Liver (tissue), 3 donors: ENCODE measurements at regions not wholly inside any gene's neighbourhood (a gene's known extent, or its start where the extent isn't known, plus 50 kb on each side); places are given as distances from the start of the nearest gene placed in this dataset.

Source experiments
- ATF3 ChIP-seq: IDR thresholded peaks from 2 replicates; pipeline ENCODE4 v1.6.1; 2016; ENCODE audit warnings: antibody characterized with exemption
- EGR1 ChIP-seq, 2 donors: IDR thresholded peaks; 2 replicates each; pipeline ENCODE4 v1.6.1; 2016 to 2018; ENCODE audit warnings: antibody characterized with exemption in 2 of 2, low read depth in 2 of 2
- GABPA ChIP-seq, 2 donors: IDR thresholded peaks in 1 of 2; conservative IDR thresholded peaks in 1 of 2; 2 replicates each; pipeline ENCODE4 v1.6.1; 2016; ENCODE audit warnings: antibody characterized with exemption in 2 of 2, mild to moderate bottlenecking in 1 of 2, moderate library complexity in 1 of 2
- JUND ChIP-seq, 2 donors: IDR thresholded peaks; 2 replicates each; pipeline ENCODE4 v1.6.1; 2016; ENCODE audit warnings: antibody characterized with exemption in 2 of 2
- RAD21 ChIP-seq, 2 donors: IDR thresholded peaks; 2 replicates each; pipeline ENCODE4 v1.6.1; 2016; ENCODE audit warnings: antibody characterized with exemption in 2 of 2, mild to moderate bottlenecking in 2 of 2
- YY1 ChIP-seq: IDR thresholded peaks from 2 replicates; pipeline ENCODE4 v1.6.1; 2016; ENCODE audit warnings: antibody characterized with exemption, mild to moderate bottlenecking
- ZBTB33 ChIP-seq: IDR thresholded peaks from 2 replicates; pipeline ENCODE4 v1.6.1; 2016; ENCODE audit warnings: antibody characterized with exemption
- TF ChIP-seq, protein P1 (sequence below): fragments of 150-350 bp; IDR thresholded peaks from 2 replicates; pipeline ENCODE4 v1.5.1; 2017; ENCODE audit warnings: improper control_type of control experiment, low read depth, low read length; ENCODE audit not compliant: missing input control
- TF ChIP-seq, protein P2 (sequence below): IDR thresholded peaks from 2 replicates; pipeline ENCODE4 v1.6.1; 2016; ENCODE audit warnings: antibody characterized with exemption
- donor health status: healthy.
- donor health status: healthy.

- TF ChIP-seq, protein P1, sequence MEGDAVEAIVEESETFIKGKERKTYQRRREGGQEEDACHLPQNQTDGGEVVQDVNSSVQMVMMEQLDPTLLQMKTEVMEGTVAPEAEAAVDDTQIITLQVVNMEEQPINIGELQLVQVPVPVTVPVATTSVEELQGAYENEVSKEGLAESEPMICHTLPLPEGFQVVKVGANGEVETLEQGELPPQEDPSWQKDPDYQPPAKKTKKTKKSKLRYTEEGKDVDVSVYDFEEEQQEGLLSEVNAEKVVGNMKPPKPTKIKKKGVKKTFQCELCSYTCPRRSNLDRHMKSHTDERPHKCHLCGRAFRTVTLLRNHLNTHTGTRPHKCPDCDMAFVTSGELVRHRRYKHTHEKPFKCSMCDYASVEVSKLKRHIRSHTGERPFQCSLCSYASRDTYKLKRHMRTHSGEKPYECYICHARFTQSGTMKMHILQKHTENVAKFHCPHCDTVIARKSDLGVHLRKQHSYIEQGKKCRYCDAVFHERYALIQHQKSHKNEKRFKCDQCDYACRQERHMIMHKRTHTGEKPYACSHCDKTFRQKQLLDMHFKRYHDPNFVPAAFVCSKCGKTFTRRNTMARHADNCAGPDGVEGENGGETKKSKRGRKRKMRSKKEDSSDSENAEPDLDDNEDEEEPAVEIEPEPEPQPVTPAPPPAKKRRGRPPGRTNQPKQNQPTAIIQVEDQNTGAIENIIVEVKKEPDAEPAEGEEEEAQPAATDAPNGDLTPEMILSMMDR: no peak
- TF ChIP-seq, protein P2, sequence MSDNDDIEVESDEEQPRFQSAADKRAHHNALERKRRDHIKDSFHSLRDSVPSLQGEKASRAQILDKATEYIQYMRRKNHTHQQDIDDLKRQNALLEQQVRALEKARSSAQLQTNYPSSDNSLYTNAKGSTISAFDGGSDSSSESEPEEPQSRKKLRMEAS: no peak
- no peak for TF ChIP-seq GABPA (IDR thresholded peaks at IDR 0.05 in 1 of 2, conservative IDR thresholded peaks at IDR 0.05 in 1 of 2)
- TF ChIP-seq ATF3: no peak
- no peak for TF ChIP-seq RAD21 (IDR thresholded peaks at IDR 0.05)
- no peak for TF ChIP-seq ZBTB33
- TF ChIP-seq YY1: no peak
- TF ChIP-seq JUND (IDR thresholded peaks at IDR 0.05): no peak
- TF ChIP-seq EGR1 (IDR thresholded peaks at IDR 0.05; ENCODE audit: low read depth in 2 of 2): no peak
Measured at GRCh38 chr11:37124384-37124783, 526.3 kb upstream of the RAG2 start.
